HCT116 (cell line): ENCODE measurements at regions not wholly inside any gene's neighbourhood (a gene's known extent, or its start where the extent isn't known, plus 50 kb on each side); places are given as distances from the start of the nearest gene placed in this dataset.

Experiments
- ATF3 ChIP-seq: IDR thresholded peaks from 2 replicates; pipeline ENCODE4 v1.6.1; 2012
- CTCF ChIP-seq, 3 experiments: fragments of 200-600 bp in 1 of 3; sonication (generic) in 1 of 3; IDR thresholded peaks in 2 of 3; conservative IDR thresholded peaks in 1 of 3; 2 replicates each; pipeline ENCODE4 v1.5.1; 2012 to 2017; ENCODE audit warnings: low read depth in 2 of 3, low read length in 2 of 3, antibody characterized with exemption in 1 of 3, borderline replicate concordance in 1 of 3, control low read depth in 1 of 3, mild to moderate bottlenecking in 1 of 3, mixed read lengths in 1 of 3, mixed run types in 1 of 3, moderate library complexity in 1 of 3; ENCODE audit not compliant: insufficient read depth in 1 of 3
- ELF1 ChIP-seq: IDR thresholded peaks from 2 replicates; pipeline ENCODE4 v1.6.1; 2012; ENCODE audit warnings: low read depth, borderline replicate concordance
- EZH2 ChIP-seq: fragments of 200-600 bp; sonication (generic); IDR thresholded peaks from 2 replicates; pipeline ENCODE4 v1.6.1; 2017; ENCODE audit warnings: antibody characterized with exemption, mixed run types
- JUND ChIP-seq: IDR thresholded peaks from 2 replicates; pipeline ENCODE4 v1.6.1; 2012
- MAX ChIP-seq: IDR thresholded peaks from 2 replicates; pipeline ENCODE4 v1.6.1; 2012
- POLR2A ChIP-seq: IDR thresholded peaks from 2 replicates; pipeline ENCODE4 v1.7.0; 2011; ENCODE audit warnings: borderline replicate concordance; ENCODE audit not compliant: insufficient read depth, insufficient read length; ENCODE audit errors: extremely low read depth
- POLR2AphosphoS5 ChIP-seq: IDR thresholded peaks from 2 replicates; pipeline ENCODE4 v1.6.1; 2011; ENCODE audit warnings: mild to moderate bottlenecking, low read depth, low read length, moderate library complexity
- REST ChIP-seq: IDR thresholded peaks from 2 replicates; pipeline ENCODE4 v1.6.1; 2012; ENCODE audit warnings: low read depth

- TF ChIP-seq ATF3 = no peak
- TF ChIP-seq CTCF (IDR thresholded peaks at IDR 0.05 in 2 of 3, conservative IDR thresholded peaks at IDR 0.05 in 1 of 3; ENCODE audit: borderline replicate concordance in 1 of 3, insufficient read depth in 1 of 3, low read depth in 2 of 3, low read length in 2 of 3) = no peak
- no peak for TF ChIP-seq REST
- no peak for TF ChIP-seq POLR2A
- TF ChIP-seq MAX = no peak
- no peak for TF ChIP-seq ELF1
- TF ChIP-seq POLR2AphosphoS5 = no peak
- no peak for TF ChIP-seq EZH2
- TF ChIP-seq JUND = no peak
Measured at GRCh38 chr3:4001976-4002375, 202.7 kb downstream of the LRRN1 start.
